Endothelial cell of umbilical vein (primary cell): ENCODE measurements at regions not wholly inside any gene's neighbourhood (a gene's known extent, or its start where the extent isn't known, plus 50 kb on each side); places are given as distances from the start of the nearest gene placed in this dataset.

Source experiments
- BruUV-seq: library from RNA; stranded (reverse); fragments of 400-500 nt; replicated peaks from 2 replicates; lab custom pipeline; 2021; lab: Mats Ljungman, UMichigan
- CTCF ChIA-PET: fragments of 300-600, 350-600 bp; sonication (Branson Sonifier 250); formaldehyde crosslinking; loops from one replicate; lab custom pipeline; 2021; ENCODE audit warnings: antibody characterized with exemption, inconsistent platforms; lab: Charles Lee
- POLR2A ChIA-PET: fragments of 300-600, 350-600 bp; sonication (Branson Sonifier 250); formaldehyde crosslinking; loops from one replicate; lab custom pipeline; 2021; ENCODE audit warnings: antibody characterized with exemption, inconsistent platforms; lab: Charles Lee
- DNase-seq: peaks from one replicate; pipeline ENCODE4 v3.0.0-alpha.2; 2011; ENCODE audit warnings: low read depth, low spot score
- FAIRE-seq: peaks from 2 replicates; lab custom pipeline; 2011; peaks lifted over from hg19 to GRCh38; lab: Jason Lieb, UNC
- H2AFZ ChIP-seq: 2 replicates; pipeline ENCODE4 v1.6.0; 2012; ENCODE audit warnings: low read depth, low read length, control low read depth, inconsistent platforms
- H3K27ac ChIP-seq: 2 replicates; pipeline ENCODE4 v1.5.1; 2011; ENCODE audit warnings: low read depth, mild to moderate bottlenecking, control low read depth, low read length, moderate library complexity; ENCODE audit not compliant: insufficient read depth
- H3K27me3 ChIP-seq, 2 experiments: 2 replicates each; pipeline versions ENCODE4 v1.6.0 to v1.6.1; 2011; ENCODE audit warnings: low read length in 2 of 2, mixed read lengths in 1 of 2; ENCODE audit not compliant: control insufficient read depth in 2 of 2, insufficient read depth in 2 of 2
- H3K36me3 ChIP-seq, 2 experiments: 2 replicates in 1 of 2; 3 replicates in 1 of 2; pipeline ENCODE4 v1.5.1; 2011; ENCODE audit warnings: low read length in 2 of 2, mild to moderate bottlenecking in 1 of 2, moderate library complexity in 1 of 2; ENCODE audit not compliant: control insufficient read depth in 2 of 2, insufficient read depth in 2 of 2; ENCODE audit errors: extremely low read depth in 1 of 2
- H3K4me1 ChIP-seq: 3 replicates; pipeline ENCODE4 v1.5.1; 2011; ENCODE audit warnings: mild to moderate bottlenecking, low read length; ENCODE audit not compliant: control insufficient read depth, insufficient read depth; ENCODE audit errors: extremely low read depth
- H3K4me2 ChIP-seq: 2 replicates; pipeline ENCODE4 v1.6.1; 2011; ENCODE audit warnings: low read length, control low read depth, mixed read lengths; ENCODE audit not compliant: insufficient read depth
- H3K4me3 ChIP-seq, 3 experiments: fragments of 200-600 bp in 1 of 3; sonication (generic), shearing (Covaris generic) in 1 of 3; replicated peaks in 1 of 3; 2 replicates each; pipeline ENCODE4 v1.5.1; 2011 to 2016; ENCODE audit warnings: control low read depth in 3 of 3, low read length in 3 of 3, mild to moderate bottlenecking in 2 of 3, inconsistent platforms in 1 of 3, low read depth in 1 of 3, moderate library complexity in 1 of 3; ENCODE audit not compliant: insufficient read depth in 1 of 3
- H3K79me2 ChIP-seq: 2 replicates; pipeline ENCODE4 v1.6.0; 2012; ENCODE audit warnings: low read length, inconsistent platforms; ENCODE audit not compliant: control insufficient read depth, insufficient read depth
- H3K9ac ChIP-seq: replicated peaks from 2 replicates; pipeline ENCODE3; 2011; ENCODE audit warnings: low read length, control low read depth; ENCODE audit not compliant: insufficient read depth; ENCODE audit errors: extremely low read depth
- H3K9me1 ChIP-seq: replicated peaks from 3 replicates; pipeline ENCODE4 v1.6.0; 2011; ENCODE audit warnings: mild to moderate bottlenecking, low read length; ENCODE audit not compliant: control insufficient read depth, insufficient read depth; ENCODE audit errors: extremely low read depth
- H3K9me3 ChIP-seq: replicated peaks from 2 replicates; pipeline ENCODE4 v1.5.1; 2012; ENCODE audit warnings: low read length, inconsistent platforms; ENCODE audit not compliant: control insufficient read depth, insufficient read depth
- H4K20me1 ChIP-seq: replicated peaks from 2 replicates; pipeline ENCODE3; 2011; ENCODE audit warnings: mild to moderate bottlenecking, low read length; ENCODE audit not compliant: control insufficient read depth, insufficient read depth; ENCODE audit errors: extremely low read depth
- CTCF ChIP-seq, 2 donors: IDR thresholded peaks; 1 replicate in 1 of 2; 2 replicates in 1 of 2; pipeline ENCODE4 v1.5.1; 2011; ENCODE audit warnings: low read length in 2 of 2, mild to moderate bottlenecking in 2 of 2, moderate library complexity in 2 of 2, control low read depth in 1 of 2, inconsistent platforms in 1 of 2, low read depth in 1 of 2; ENCODE audit not compliant: insufficient read depth in 1 of 2; ENCODE audit errors: extremely low read depth in 1 of 2
- EZH2 ChIP-seq: IDR thresholded peaks from 2 replicates; pipeline ENCODE4 v1.6.1; 2012; ENCODE audit warnings: borderline replicate concordance, low read depth, mild to moderate bottlenecking, moderate library complexity, low read length, inconsistent platforms; ENCODE audit not compliant: severe bottlenecking
- FOS ChIP-seq: IDR thresholded peaks from 2 replicates; pipeline ENCODE4 v1.6.1; 2011; ENCODE audit warnings: mild to moderate bottlenecking, low read length, moderate library complexity, borderline replicate concordance; ENCODE audit not compliant: insufficient read depth
- GATA2 ChIP-seq: IDR thresholded peaks from 2 replicates; pipeline ENCODE4 v1.7.0; 2011; ENCODE audit warnings: low read depth, mild to moderate bottlenecking, moderate library complexity, mixed read lengths, low read length; ENCODE audit not compliant: insufficient read length, insufficient read depth
- JUN ChIP-seq: IDR thresholded peaks from 2 replicates; pipeline ENCODE4 v1.6.1; 2011; ENCODE audit warnings: borderline replicate concordance, low read depth; ENCODE audit not compliant: insufficient read length, insufficient read depth
- MAX ChIP-seq: IDR thresholded peaks from 2 replicates; pipeline ENCODE4 v1.6.1; 2011; ENCODE audit not compliant: insufficient read depth, insufficient read length
- MYC ChIP-seq: IDR thresholded peaks from one replicate; pipeline ENCODE4 v1.6.1; 2011; ENCODE audit warnings: mild to moderate bottlenecking, low read depth, low read length
- POLR2A ChIP-seq: IDR thresholded peaks from 2 replicates; pipeline ENCODE4 v1.6.1; 2012; ENCODE audit warnings: low read depth, mild to moderate bottlenecking, control low read depth, low read length
- POLR2AphosphoS5 ChIP-seq: IDR thresholded peaks from 2 replicates; pipeline ENCODE4 v1.6.1; 2012; ENCODE audit warnings: low read depth, mild to moderate bottlenecking, control low read depth, low read length, moderate library complexity; ENCODE audit not compliant: insufficient read depth
- dilution Hi-C: fragments of 300-500 bp; cut with MboI; formaldehyde crosslinking; loops from one replicate; pipeline ENCODE4 v1.15.0; 2019; ENCODE audit warnings: low sequenced_read_pairs; ENCODE audit not compliant: extremely low pct_ligation_motif_present
- intact Hi-C: fragments of 100-400 bp; cut with micrococcal nuclease; formaldehyde crosslinking; loops from one replicate; pipeline ENCODE4 v1.10.0; 2022

- POLR2A ChIA-PET, result interaction anchor here (0.7 kb wide), 1 partner anchor 151 kb away, joined by 5 read pairs; no protein-coding TSS in a partner anchor
- BruUV-seq, result no TSS peak
- Histone ChIP-seq H3K4me1 (no peaks in the 10 kb centered on the region), H4K20me1 (no peaks in the 10 kb centered on the region), H3K4me3 (no peak overlapping the region), H3K9me3 (no peaks in the 10 kb centered on the region), H3K27ac (no peak overlapping the region), H3K36me3 (no peaks in the 10 kb centered on the region), H3K27me3 (no peaks in the 10 kb centered on the region), H3K9me1 (no peaks in the 10 kb centered on the region), H2AFZ (no peak overlapping the region), H3K9ac (no peak overlapping the region), H3K4me2 (no peak overlapping the region), H3K79me2 (no peaks in the 10 kb centered on the region)
- CTCF ChIA-PET, result interaction anchor here (0.7 kb wide), 1 partner anchor 319 kb away, joined by 3 read pairs; no protein-coding TSS in a partner anchor
- intact Hi-C loops (no loop called here), dilution Hi-C loops (no loop called here)
- TF ChIP-seq CTCF (IDR thresholded peaks at IDR 0.05; ENCODE audit: extremely low read depth in 1 of 2, insufficient read depth in 1 of 2, low read depth in 1 of 2, low read length in 2 of 2) (no peak), POLR2AphosphoS5 (no peak), MYC (no peak)
- FAIRE-seq (no peak), DNase-seq (no peak)
Measured at GRCh38 chr2:51698021-51698420, 666.1 kb upstream of the NRXN1 start.

GRCh38 chr2:51697095-51697494 is 665.2 kb upstream of the NRXN1 start:
- H3K36me3 ChIP-seq, result no peaks in the 10 kb centered on the region
- POLR2A ChIA-PET, result interaction anchor here (0.7 kb wide), 1 partner anchor 150 kb away, joined by 5 read pairs; no protein-coding TSS in a partner anchor
- intact Hi-C loops, result no loop called here
- no TSS peak for BruUV-seq
- no peaks in the 10 kb centered on the region for H4K20me1 ChIP-seq
- H3K9me3 ChIP-seq, result no peaks in the 10 kb centered on the region
- TF ChIP-seq POLR2AphosphoS5 (no peak), POLR2A (no peak), JUN (no peak), CTCF (IDR thresholded peaks at IDR 0.05; ENCODE audit: extremely low read depth in 1 of 2, insufficient read depth in 1 of 2, low read depth in 1 of 2, low read length in 2 of 2) (no peak), MYC (no peak), GATA2 (no peak), MAX (no peak), FOS (no peak), EZH2 (no peak)
- H3K4me3 ChIP-seq, result no peak overlapping the region
- H3K9ac ChIP-seq, result no peak overlapping the region
- FAIRE-seq (no peak), DNase-seq (no peak)
- CTCF ChIA-PET, result interaction anchor here (0.7 kb wide), 2 partner anchors 63 to 319 kb away, joined by 3 read pairs; no protein-coding TSS in a partner anchor
- dilution Hi-C loops, result no loop called here
- H3K4me1 ChIP-seq, result no peaks in the 10 kb centered on the region
- H2AFZ ChIP-seq, result no peak overlapping the region
- H3K27me3 ChIP-seq, result no peaks in the 10 kb centered on the region
- H3K79me2 ChIP-seq, result no peaks in the 10 kb centered on the region
- no peaks in the 10 kb centered on the region for H3K9me1 ChIP-seq
- no peak overlapping the region for H3K4me2 ChIP-seq
- H3K27ac ChIP-seq, result no peak overlapping the region
